Natural killer cell (primary cell): ENCODE measurements at regions not wholly inside any gene's neighbourhood (a gene's known extent, or its start where the extent isn't known, plus 50 kb on each side); places are given as distances from the start of the nearest gene placed in this dataset.
"Not testable (repeated sequence)": the region's sequence is repeated elsewhere in the genome, so short reads cannot be mapped to it uniquely, and the experiment has no call there.

Experiments used
- ATAC-seq, 3 donors: fragments of 150-1000 bp in 2 of 3; fragments of 200-7000 bp in 1 of 3; cut with Tn5 transposase; 1 replicate in 1 of 3; 2 replicates in 2 of 3; pipeline ENCODE4 v1.10.0; 2021; ENCODE audit warnings: mild to moderate bottlenecking in 2 of 3, moderate library complexity in 2 of 3
- DNase-seq, 2 donors: peaks; one replicate each; pipeline versions ENCODE4 v3.0.0 to v3.0.0-alpha.2; 2013 to 2021; ENCODE audit warnings: mixed read lengths in 1 of 2
- H3K27ac ChIP-seq: one replicate; pipeline ENCODE4 v1.5.1; 2013; ENCODE audit warnings: mild to moderate bottlenecking, low read length
- H3K27me3 ChIP-seq: one replicate; pipeline ENCODE4 v1.6.1; 2013; ENCODE audit warnings: low read length; ENCODE audit not compliant: control insufficient read depth, insufficient read depth
- H3K36me3 ChIP-seq: one replicate; pipeline ENCODE4 v1.6.1; 2013; ENCODE audit warnings: low read length; ENCODE audit not compliant: control insufficient read depth, insufficient read depth
- H3K4me1 ChIP-seq: one replicate; pipeline ENCODE4 v1.6.1; 2013; ENCODE audit warnings: low read length; ENCODE audit not compliant: control insufficient read depth, insufficient read depth
- H3K4me3 ChIP-seq: one replicate; pipeline ENCODE4 v1.5.1; 2013; ENCODE audit warnings: low read length
- H3K9me3 ChIP-seq: one replicate; pipeline ENCODE4 v1.6.1; 2013; ENCODE audit warnings: low read length; ENCODE audit not compliant: control insufficient read depth, insufficient read depth
- H3K27ac Mint-ChIP-seq, 2 donors: one replicate each; pipeline ENCODE4 v1.8.0; 2022; ENCODE audit warnings: mild to moderate bottlenecking in 2 of 2, mixed read lengths in 2 of 2, moderate library complexity in 1 of 2
- H3K27me3 Mint-ChIP-seq, 2 donors: one replicate each; pipeline ENCODE4 v1.8.0; 2022; ENCODE audit warnings: low read depth in 2 of 2, mixed read lengths in 2 of 2
- H3K36me3 Mint-ChIP-seq: one replicate; pipeline ENCODE4 v1.8.0; 2022; ENCODE audit warnings: mixed read lengths
- H3K4me1 Mint-ChIP-seq, 2 donors: one replicate each; pipeline ENCODE4 v1.8.0; 2022; ENCODE audit warnings: mixed read lengths in 2 of 2
- H3K4me3 Mint-ChIP-seq: one replicate; pipeline ENCODE4 v1.8.0; 2022; ENCODE audit warnings: mild to moderate bottlenecking, moderate library complexity, mixed read lengths
- H3K9me3 Mint-ChIP-seq, 2 donors: one replicate each; pipeline ENCODE4 v1.8.0; 2022; ENCODE audit warnings: mixed read lengths in 2 of 2
- WGBS: methylation state at CpG from one replicate; pipeline ENCODE4 v1.1.7; 2013; ENCODE audit warnings: missing lambda C conversion rate; ENCODE audit not compliant: insufficient coverage; 5-methylcytosine and 5-hydroxymethylcytosine counted together
- intact Hi-C: fragments of 100-400 bp; cut with micrococcal nuclease; formaldehyde crosslinking; loops from one replicate; pipeline ENCODE4 v1.14.2; 2022
- TF ChIP-seq, protein P1 (sequence below): fragments of 200-600 bp; IDR thresholded peaks from one replicate; pipeline ENCODE4 v1.8.0; 2022; ENCODE audit warnings: antibody characterized with exemption

DNA sequence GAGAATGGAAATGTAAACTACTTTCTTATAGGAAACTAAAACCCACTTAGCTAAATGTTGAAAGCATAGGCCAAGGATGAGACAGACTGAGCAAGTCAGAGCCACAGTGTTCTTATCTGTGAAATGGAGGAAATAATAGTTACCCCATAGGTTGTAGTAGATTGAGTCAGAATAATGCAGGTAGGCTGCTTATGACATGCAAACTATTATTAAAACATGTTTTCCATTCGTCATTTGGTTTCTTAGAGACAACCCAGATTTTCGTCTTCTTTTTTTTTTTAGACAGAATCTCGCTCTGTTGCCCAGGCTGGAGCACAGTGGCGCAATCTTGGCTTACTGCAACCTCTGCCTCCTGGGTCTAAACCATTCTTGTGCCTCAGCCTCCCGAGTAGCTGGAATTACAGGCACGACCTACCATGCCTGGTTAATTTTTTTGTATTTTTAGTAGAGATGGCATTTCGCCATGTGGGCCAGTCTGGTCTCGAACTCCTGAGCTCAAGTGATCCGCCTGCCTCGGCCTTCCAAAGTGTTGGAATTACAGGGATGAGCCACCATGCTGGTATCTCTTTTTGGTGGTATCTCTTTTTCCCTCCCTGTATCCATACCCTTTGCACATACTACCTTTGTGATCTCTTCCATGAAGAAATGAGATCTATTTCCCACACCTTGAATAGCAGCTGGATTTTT is 196.5 kb upstream of the ZNF217 start:
- Mint-ChIP-seq H3K4me1 (peaks cover 7 to 9% of the 10 kb centered on the region in 2 donors), H3K36me3 (no peaks in the 10 kb centered on the region), H3K9me3 (no peaks in the 10 kb centered on the region), H3K4me3 (no peak overlapping the region), H3K27me3 (no peaks in the 10 kb centered on the region), H3K27ac (no peak overlapping the region)
- Histone ChIP-seq H3K36me3 (no peaks in the 10 kb centered on the region), H3K4me1 (no peaks in the 10 kb centered on the region), H3K27ac (no peak overlapping the region), H3K27me3 (no peaks in the 10 kb centered on the region), H3K4me3 (no peak overlapping the region), H3K9me3 (no peaks in the 10 kb centered on the region)
- 93% methylated on average over 10 of the region's 10 CpGs for WGBS
- TF ChIP-seq, protein P1, sequence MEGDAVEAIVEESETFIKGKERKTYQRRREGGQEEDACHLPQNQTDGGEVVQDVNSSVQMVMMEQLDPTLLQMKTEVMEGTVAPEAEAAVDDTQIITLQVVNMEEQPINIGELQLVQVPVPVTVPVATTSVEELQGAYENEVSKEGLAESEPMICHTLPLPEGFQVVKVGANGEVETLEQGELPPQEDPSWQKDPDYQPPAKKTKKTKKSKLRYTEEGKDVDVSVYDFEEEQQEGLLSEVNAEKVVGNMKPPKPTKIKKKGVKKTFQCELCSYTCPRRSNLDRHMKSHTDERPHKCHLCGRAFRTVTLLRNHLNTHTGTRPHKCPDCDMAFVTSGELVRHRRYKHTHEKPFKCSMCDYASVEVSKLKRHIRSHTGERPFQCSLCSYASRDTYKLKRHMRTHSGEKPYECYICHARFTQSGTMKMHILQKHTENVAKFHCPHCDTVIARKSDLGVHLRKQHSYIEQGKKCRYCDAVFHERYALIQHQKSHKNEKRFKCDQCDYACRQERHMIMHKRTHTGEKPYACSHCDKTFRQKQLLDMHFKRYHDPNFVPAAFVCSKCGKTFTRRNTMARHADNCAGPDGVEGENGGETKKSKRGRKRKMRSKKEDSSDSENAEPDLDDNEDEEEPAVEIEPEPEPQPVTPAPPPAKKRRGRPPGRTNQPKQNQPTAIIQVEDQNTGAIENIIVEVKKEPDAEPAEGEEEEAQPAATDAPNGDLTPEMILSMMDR: no peak
- intact Hi-C loops: no loop called here
- no peak for ATAC-seq
- no peak for DNase-seq

DNA sequence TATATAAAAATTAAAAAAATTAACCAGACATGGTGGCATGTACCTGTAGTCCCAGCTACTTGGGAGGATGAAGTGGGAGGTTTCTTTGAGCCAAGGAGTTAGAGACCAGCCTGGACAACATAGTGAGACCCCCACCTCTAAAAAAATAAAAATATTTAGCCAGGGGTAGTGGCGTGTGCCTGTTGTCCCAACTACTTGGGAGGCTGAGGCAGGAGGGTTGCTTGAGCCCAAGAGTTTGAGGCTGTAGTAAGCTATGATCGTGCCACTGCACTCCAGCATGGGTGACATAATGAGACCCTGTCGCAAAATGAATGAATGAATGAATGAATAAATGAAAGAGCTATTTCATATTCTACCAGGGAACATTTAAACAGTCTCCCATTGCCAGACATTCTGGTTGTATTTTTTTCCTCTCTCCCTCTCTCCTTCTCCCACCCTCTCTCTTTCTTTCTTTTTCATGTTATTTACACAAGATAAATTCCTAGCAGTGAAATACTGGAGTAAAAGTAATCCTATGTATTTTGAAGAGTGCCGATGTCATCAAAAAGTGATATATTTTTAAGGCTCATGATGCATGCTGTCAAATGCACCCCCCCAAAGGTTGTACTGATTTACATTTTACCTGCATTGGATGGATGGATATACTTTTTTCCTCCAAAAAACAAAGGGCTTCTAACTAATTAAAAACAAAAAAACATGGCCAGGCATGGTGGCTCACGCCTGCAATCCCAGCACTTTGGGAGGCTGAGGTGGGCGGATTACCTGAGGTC is 194.8 kb upstream of the ZNF217 start:
- TF ChIP-seq, protein P1: no peak
- Mint-ChIP-seq H3K27ac (no peak overlapping the region), H3K4me1 (peaks cover 7 to 9% of the 10 kb centered on the region in 2 donors), H3K4me3 (no peak overlapping the region), H3K9me3 (no peaks in the 10 kb centered on the region), H3K27me3 (no peaks in the 10 kb centered on the region), H3K36me3 (no peaks in the 10 kb centered on the region)
- H3K36me3 ChIP-seq: no peaks in the 10 kb centered on the region
- no peaks in the 10 kb centered on the region for H3K27me3 ChIP-seq
- intact Hi-C loops: no loop called here
- no peaks in the 10 kb centered on the region for H3K9me3 ChIP-seq
- WGBS: 98% methylated on average over 4 of the region's 6 CpGs
- ATAC-seq (no peak), DNase-seq (no peak)
- no peak overlapping the region for H3K27ac ChIP-seq
- no peak overlapping the region for H3K4me3 ChIP-seq
- no peaks in the 10 kb centered on the region for H3K4me1 ChIP-seq

DNA sequence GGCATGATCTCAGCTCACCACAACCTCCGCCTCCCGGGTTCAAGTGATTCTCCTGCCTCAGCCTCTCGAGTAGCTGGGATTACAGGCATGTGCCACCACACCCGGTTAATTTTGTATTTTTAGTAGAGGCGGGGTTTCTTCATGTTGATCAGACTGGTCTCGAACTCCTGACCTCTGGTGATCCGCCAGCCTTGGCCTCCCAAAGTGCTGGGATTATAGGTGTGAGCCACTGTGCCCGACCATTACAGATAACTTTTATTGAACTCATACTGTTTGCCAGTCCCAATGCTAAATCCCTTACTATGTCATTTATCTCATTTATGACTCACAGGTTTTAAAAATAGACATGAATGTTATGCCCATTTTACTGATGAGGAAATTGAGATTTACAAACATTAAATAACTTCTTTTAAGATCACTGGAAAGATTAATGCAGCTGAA is 193.9 kb upstream of the ZNF217 start:
- H3K27ac Mint-ChIP-seq, H3K9me3 Mint-ChIP-seq, H3K4me1 ChIP-seq, H3K4me3 ChIP-seq, H3K27ac ChIP-seq, H3K36me3 ChIP-seq, intact Hi-C loops, H3K36me3 Mint-ChIP-seq, H3K27me3 ChIP-seq, DNase-seq, H3K4me1 Mint-ChIP-seq, ATAC-seq, H3K9me3 ChIP-seq, H3K4me3 Mint-ChIP-seq, H3K27me3 Mint-ChIP-seq: not testable (repeated sequence)
- 98% methylated on average over 8 of the region's 8 CpGs for WGBS

DNA sequence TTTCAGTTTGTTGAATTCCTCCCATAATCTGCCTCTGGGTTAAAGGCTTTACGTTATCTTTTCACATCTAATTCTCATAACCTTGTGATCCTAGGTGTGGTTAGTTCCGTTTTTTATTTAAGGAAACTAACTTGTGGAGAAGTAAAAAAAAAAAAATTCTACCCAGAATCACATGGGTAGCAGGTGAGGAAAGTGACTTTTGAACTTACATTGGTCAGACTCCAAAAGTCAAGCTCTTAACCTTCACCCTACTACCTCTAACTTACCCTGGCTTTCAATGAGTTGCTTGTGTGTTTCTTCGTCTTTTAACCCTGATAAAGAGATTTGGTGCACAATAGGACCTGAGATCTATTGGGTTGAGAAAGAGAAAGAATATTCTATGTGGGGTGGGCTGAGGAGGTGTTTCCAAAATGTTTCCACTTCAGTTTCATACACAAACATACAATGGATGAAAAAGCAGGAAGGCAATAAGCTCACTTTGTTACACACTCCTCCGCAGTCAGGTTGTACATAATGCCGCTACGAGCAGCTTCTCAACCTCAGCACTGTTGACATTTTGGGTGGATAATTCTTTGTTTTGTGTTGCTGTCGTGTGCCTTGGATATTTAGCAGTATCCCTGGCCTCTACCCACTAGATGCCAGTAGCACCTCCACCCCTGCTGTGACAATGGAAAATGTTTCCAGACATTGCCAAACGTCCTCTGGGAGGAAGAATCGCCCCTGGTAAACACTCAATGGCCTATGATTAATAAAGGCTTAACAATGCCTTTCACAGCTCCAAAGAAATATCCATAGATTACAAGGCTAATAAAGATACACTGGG is 193.0 kb upstream of the ZNF217 start:
- H3K36me3 Mint-ChIP-seq: no peaks in the 10 kb centered on the region
- H3K27ac Mint-ChIP-seq: no peak overlapping the region
- no peak overlapping the region for H3K4me3 ChIP-seq
- H3K9me3 ChIP-seq: no peaks in the 10 kb centered on the region
- 94% methylated on average over 5 of the region's 9 CpGs for WGBS
- no peak overlapping the region for H3K4me3 Mint-ChIP-seq
- intact Hi-C loops: no loop called here
- DNase-seq (no peak), ATAC-seq (no peak)
- no peaks in the 10 kb centered on the region for H3K27me3 Mint-ChIP-seq
- no peaks in the 10 kb centered on the region for H3K4me1 ChIP-seq
- H3K4me1 Mint-ChIP-seq: peaks cover 0 to 7% of the 10 kb centered on the region in 2 donors
- H3K27ac ChIP-seq: no peak overlapping the region
- H3K36me3 ChIP-seq: no peaks in the 10 kb centered on the region
- TF ChIP-seq, protein P1: no peak
- no peaks in the 10 kb centered on the region for H3K27me3 ChIP-seq
- H3K9me3 Mint-ChIP-seq: no peaks in the 10 kb centered on the region
